GM13977 (cell line): ENCODE measurements at regions not wholly inside any gene's neighbourhood (a gene's known extent, or its start where the extent isn't known, plus 50 kb on each side); places are given as distances from the start of the nearest gene placed in this dataset.

Experiments used
- DNase-seq: peaks from one replicate; pipeline ENCODE4 v3.0.0; 2012; ENCODE audit warnings: low spot score
- CTCF ChIP-seq: IDR thresholded peaks from 2 replicates; pipeline ENCODE4 v1.5.1; 2012; ENCODE audit warnings: mild to moderate bottlenecking, control low read depth; ENCODE audit not compliant: insufficient read depth; ENCODE audit errors: extremely low read depth, missing control alignments
- in situ Hi-C: fragments of 300-500 bp; cut with MboI; formaldehyde crosslinking; loops from one replicate; pipeline ENCODE4 v1.12.0; 2022; ENCODE audit warnings: low sequenced_read_pairs, low pct_unique_long_range_greater_than_20kb, mixed read lengths, inconsistent platforms; ENCODE audit not compliant: unreplicated experiment

- no peak for DNase-seq
- in situ Hi-C loops = no loop called here
- no peak for TF ChIP-seq CTCF
These were observed 2393.0 kb upstream of the C9orf72 start for GRCh38 chr9:29966247-29966646.

- DNase-seq = no peak
- no peak for TF ChIP-seq CTCF
- in situ Hi-C loops = no loop called here
These were observed 2395.6 kb upstream of the C9orf72 start for GRCh38 chr9:29968831-29969230.

DNA sequence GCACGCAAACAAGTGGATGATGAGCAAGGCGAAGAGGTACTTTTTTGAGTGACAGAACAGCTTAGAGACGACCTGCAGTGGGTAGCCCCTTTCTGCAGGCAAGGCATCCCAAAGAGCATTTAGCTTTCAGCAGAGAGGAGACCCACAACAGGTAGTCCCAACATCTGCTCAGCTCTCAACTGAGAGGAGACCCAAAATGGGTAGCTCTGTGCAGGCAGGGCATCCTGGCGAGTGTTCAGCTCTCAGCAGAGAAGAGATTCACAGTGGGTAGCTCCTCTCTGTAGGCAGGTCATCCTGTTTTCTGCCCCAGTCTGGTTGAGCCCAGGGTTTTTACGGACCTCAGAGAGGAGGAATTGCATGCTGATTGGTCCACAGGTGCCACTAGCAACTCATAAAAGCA, 2396.1 kb upstream of the C9orf72 start:
- no peak for DNase-seq
- TF ChIP-seq CTCF = no peak
- in situ Hi-C loops = no loop called here

DNA sequence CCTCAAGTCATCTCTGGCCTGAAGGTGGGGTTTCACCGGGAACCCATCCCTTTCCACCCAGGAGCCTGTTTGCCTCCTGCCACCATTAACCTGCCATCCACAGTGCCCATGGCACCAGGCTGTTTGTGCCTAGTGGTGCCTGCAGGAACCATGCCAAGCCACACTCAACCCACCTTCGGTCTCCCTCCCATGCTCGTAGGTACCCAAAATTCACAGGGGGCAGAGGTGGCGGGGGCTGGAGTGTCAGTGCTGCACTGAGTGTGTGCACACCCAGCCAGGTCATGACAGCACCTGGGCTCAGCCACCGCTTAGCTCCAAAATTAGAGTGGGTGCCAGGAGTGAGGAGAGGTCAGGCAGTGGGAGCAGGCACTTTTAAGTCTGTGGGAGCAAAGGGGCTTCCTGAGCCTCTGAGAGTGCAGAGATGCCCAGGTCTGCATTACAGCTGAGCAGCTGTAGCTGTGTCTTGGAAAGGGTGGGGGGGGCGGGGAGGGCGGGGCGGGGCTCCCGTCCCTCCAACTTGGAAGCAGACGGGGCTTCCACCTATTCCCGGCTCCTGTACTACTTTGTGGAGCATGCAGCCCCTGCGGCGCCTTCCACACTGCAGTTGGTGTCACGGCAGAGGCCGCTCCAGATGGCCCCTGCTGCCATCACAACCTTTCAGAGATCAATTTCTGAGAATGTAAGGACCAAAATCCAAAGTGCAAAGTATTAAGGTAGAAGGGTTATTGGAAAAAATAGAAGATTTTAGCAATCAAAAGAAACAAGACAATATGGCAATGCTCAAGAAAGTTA, 2396.8 kb upstream of the C9orf72 start:
- in situ Hi-C loops = no loop called here
- TF ChIP-seq CTCF = no peak
- no peak for DNase-seq

GRCh38 chr9:29974197-29974596, 2400.9 kb upstream of the C9orf72 start:
- no peak for DNase-seq
- no peak for TF ChIP-seq CTCF
- in situ Hi-C loops = no loop called here

GRCh38 chr9:29976981-29977380, 2403.7 kb upstream of the C9orf72 start:
- DNase-seq = no peak
- no peak for TF ChIP-seq CTCF
- in situ Hi-C loops = no loop called here
